ENCODE measurements at regions not wholly inside any gene's neighbourhood (a gene's known extent, or its start where the extent isn't known, plus 50 kb on each side); places are given as distances from the start of the nearest gene placed in this dataset.

DNA sequence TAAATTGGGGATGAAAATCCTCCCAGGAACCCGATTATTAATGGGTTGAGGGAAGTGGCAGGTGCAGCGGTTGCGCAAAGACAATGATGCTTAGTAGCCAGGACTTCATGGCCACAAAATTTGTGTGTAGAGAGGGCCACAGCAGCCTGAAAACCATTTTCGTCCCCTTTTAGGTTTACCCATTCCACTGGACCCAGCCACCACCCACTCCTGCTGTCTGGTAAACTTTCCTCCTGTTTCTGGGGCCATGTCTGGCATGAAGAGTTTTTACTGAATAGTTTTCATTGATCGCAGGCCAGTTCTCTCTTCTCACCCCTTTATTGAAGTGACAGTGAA is 69.5 kb upstream of the SYT13 start:
- TF ChIP-seq YY1 (IDR thresholded peaks at IDR 0.05; ENCODE audit: insufficient read depth, insufficient read length) (no peak), ZNF274 (IDR thresholded peaks at IDR 0.05; ENCODE audit: low read depth, low read length) (no peak)

Data from NT2/D1 (cell line).